ENCODE measurements at regions not wholly inside any gene's neighbourhood (a gene's known extent, or its start where the extent isn't known, plus 50 kb on each side); places are given as distances from the start of the nearest gene placed in this dataset.

GRCh38 chr19:30105727-30106126 lies 163.7 kb downstream of the URI1 start:
- Histone ChIP-seq H3K9me3 (replicated peaks; ENCODE audit: insufficient read depth, low read length) (no peaks in the 10 kb centered on the region), H3K4me2 (ENCODE audit: low read depth, low read length) (no peak overlapping the region)
- TF ChIP-seq EZH2 (optimal IDR thresholded peaks at IDR 0.05; ENCODE audit: low read depth, low read length) (no peak), EZH2phosphoT487 (IDR thresholded peaks at IDR 0.05; ENCODE audit: low read length) (no peak), CTCF (IDR thresholded peaks at IDR 0.05; ENCODE audit: low read length) (no peak)

GRCh38 chr19:30106417-30107095 lies 164.5 kb downstream of the URI1 start:
- H2AFZ ChIP-seq (ENCODE audit: low read length), result no peak overlapping the region
- no peak overlapping the region for H3K9ac ChIP-seq (ENCODE audit: low read length)
- no peak for DNase-seq
- H3K27ac ChIP-seq (ENCODE audit: low read length), result no peak overlapping the region
- H3K4me1 ChIP-seq (ENCODE audit: low read length), result no peaks in the 10 kb centered on the region
- no peaks in the 10 kb centered on the region for H3K79me2 ChIP-seq (ENCODE audit: low read length)
- no peaks in the 10 kb centered on the region for H3F3A ChIP-seq (ENCODE audit: insufficient read depth, low read length)
- TF ChIP-seq EZH2phosphoT487 (IDR thresholded peaks at IDR 0.05; ENCODE audit: low read length), result no peak
- no peak for TF ChIP-seq CTCF (IDR thresholded peaks at IDR 0.05; ENCODE audit: low read length)
- TF ChIP-seq EZH2 (optimal IDR thresholded peaks at IDR 0.05; ENCODE audit: low read depth, low read length), result no peak
- no peak overlapping the region for H3K4me3 ChIP-seq (ENCODE audit: low read length)
- H3K9me2 ChIP-seq (replicated peaks; ENCODE audit: insufficient read depth, low read length), result no peaks in the 10 kb centered on the region
- H3K9me3 ChIP-seq (replicated peaks; ENCODE audit: insufficient read depth, low read length), result no peaks in the 10 kb centered on the region
- H4K20me1 ChIP-seq (ENCODE audit: insufficient read depth, low read length), result no peaks in the 10 kb centered on the region
- H3K27me3 ChIP-seq (replicated peaks; ENCODE audit: insufficient read depth, low read length), result peaks cover 97% of the 10 kb centered on the region
- no peaks in the 10 kb centered on the region for H3K36me3 ChIP-seq (replicated peaks; ENCODE audit: insufficient read depth, low read length)
- no peak overlapping the region for H3K4me2 ChIP-seq (ENCODE audit: low read depth, low read length)

More at GRCh38 chr19:30105727-30106126, 163.7 kb downstream of the URI1 start:
- Histone ChIP-seq H3K4me1 (ENCODE audit: low read length) (no peaks in the 10 kb centered on the region), H3K36me3 (replicated peaks; ENCODE audit: insufficient read depth, low read length) (no peaks in the 10 kb centered on the region), H3K4me3 (ENCODE audit: low read length) (no peak overlapping the region), H3K9ac (ENCODE audit: low read length) (no peak overlapping the region), H3F3A (ENCODE audit: insufficient read depth, low read length) (no peaks in the 10 kb centered on the region), H3K27ac (ENCODE audit: low read length) (no peak overlapping the region), H3K79me2 (ENCODE audit: low read length) (no peaks in the 10 kb centered on the region), H2AFZ (ENCODE audit: low read length) (no peak overlapping the region), H4K20me1 (ENCODE audit: insufficient read depth, low read length) (no peaks in the 10 kb centered on the region), H3K9me2 (replicated peaks; ENCODE audit: insufficient read depth, low read length) (no peaks in the 10 kb centered on the region), H3K27me3 (replicated peaks; ENCODE audit: insufficient read depth, low read length) (peaks cover 96% of the 10 kb centered on the region)
- DNase-seq, result no peak

- Histone ChIP-seq H3F3A (ENCODE audit: insufficient read depth, low read length) (no peaks in the 10 kb centered on the region), H4K20me1 (ENCODE audit: insufficient read depth, low read length) (no peaks in the 10 kb centered on the region), H3K27ac (ENCODE audit: low read length) (no peak overlapping the region), H3K36me3 (replicated peaks; ENCODE audit: insufficient read depth, low read length) (no peaks in the 10 kb centered on the region), H3K4me1 (ENCODE audit: low read length) (no peaks in the 10 kb centered on the region), H3K27me3 (replicated peaks; ENCODE audit: insufficient read depth, low read length) (peaks cover 97% of the 10 kb centered on the region), H3K4me3 (ENCODE audit: low read length) (no peak overlapping the region), H3K9ac (ENCODE audit: low read length) (no peak overlapping the region), H3K9me2 (replicated peaks; ENCODE audit: insufficient read depth, low read length) (no peaks in the 10 kb centered on the region), H3K79me2 (ENCODE audit: low read length) (no peaks in the 10 kb centered on the region), H3K4me2 (ENCODE audit: low read depth, low read length) (no peak overlapping the region), H3K9me3 (replicated peaks; ENCODE audit: insufficient read depth, low read length) (no peaks in the 10 kb centered on the region), H2AFZ (ENCODE audit: low read length) (no peak overlapping the region)
- TF ChIP-seq EZH2phosphoT487 (IDR thresholded peaks at IDR 0.05; ENCODE audit: low read length), result no peak
- no peak for TF ChIP-seq EZH2 (optimal IDR thresholded peaks at IDR 0.05; ENCODE audit: low read depth, low read length)
- TF ChIP-seq CTCF (IDR thresholded peaks at IDR 0.05; ENCODE audit: low read length), result no peak
- DNase-seq, result no peak
These were observed 165.2 kb downstream of the URI1 start for GRCh38 chr19:30107251-30107650.

Measured in MM.1S (cell line).